K562 (cell line): ENCODE measurements at regions not wholly inside any gene's neighbourhood (a gene's known extent, or its start where the extent isn't known, plus 50 kb on each side); places are given as distances from the start of the nearest gene placed in this dataset.

ENCODE experiments used
- ATAC-seq: fragments of 200-7000 bp; cut with Tn5 transposase; 3 replicates; pipeline ENCODE4 v1.9.1; 2020; ENCODE audit warnings: moderate library complexity
- BruUV-seq: library from RNA; stranded (reverse); fragments of 400-500 nt; replicated peaks from 2 replicates; lab custom pipeline; 2021; lab: Mats Ljungman, UMichigan
- CTCF ChIA-PET: fragments of 300-600 bp; formaldehyde crosslinking; extraction: SDS; loops from one replicate; lab custom pipeline; 2021; ENCODE audit warnings: low intra/inter-chr PET ratio; lab: Yijun Ruan, JAX
- POLR2A ChIA-PET: fragments of 300-600, 350-650 bp; sonication (Branson Sonifier 250); formaldehyde crosslinking; extraction: SDS; loops from one replicate; lab custom pipeline; 2021; ENCODE audit warnings: antibody characterized with exemption, inconsistent platforms; lab: Yijun Ruan, JAX
- DNase-seq, 4 experiments: peaks; one replicate each; pipeline versions ENCODE4 v3.0.0 to v3.0.0-alpha.2; 2011 to 2018; ENCODE audit warnings: low spot score in 3 of 4, mixed read lengths in 3 of 4; ENCODE audit errors: extremely low read depth in 1 of 4
- FAIRE-seq: peaks from 2 replicates; lab custom pipeline; 2011; peaks lifted over from hg19 to GRCh38; lab: Jason Lieb, UNC
- H2AFZ ChIP-seq: 2 replicates; pipeline ENCODE4 v1.6.0; 2011; ENCODE audit warnings: low read depth, low read length, control low read depth, inconsistent platforms
- H3K27ac ChIP-seq: fragments of 200-600 bp; 3 replicates; pipeline ENCODE4 v1.8.0; 2011; ENCODE audit warnings: low read depth, mild to moderate bottlenecking, control low read depth, inconsistent platforms, low read length, moderate library complexity, mixed read lengths; ENCODE audit errors: extremely low read depth
- H3K27me3 ChIP-seq, 2 experiments: fragments of 300-600 bp in 1 of 2; 2 replicates in 1 of 2; 3 replicates in 1 of 2; pipeline versions ENCODE4 v1.6.0 to v1.8.0; 2011; ENCODE audit warnings: inconsistent platforms in 2 of 2, low read length in 2 of 2, mild to moderate bottlenecking in 1 of 2, mixed read lengths in 1 of 2, moderate library complexity in 1 of 2; ENCODE audit not compliant: control insufficient read depth in 2 of 2, insufficient read depth in 2 of 2
- H3K36me3 ChIP-seq: fragments of 300-600 bp; 3 replicates; pipeline ENCODE4 v1.8.0; 2011; ENCODE audit warnings: mild to moderate bottlenecking, low read length, inconsistent platforms; ENCODE audit not compliant: control insufficient read depth, insufficient read depth
- H3K4me1 ChIP-seq, 2 experiments: fragments of 200-600 bp in 1 of 2; replicated peaks in 1 of 2; 2 replicates in 1 of 2; 3 replicates in 1 of 2; pipeline versions ENCODE4 v1.5.1 to v1.8.0; 2011; ENCODE audit warnings: inconsistent platforms in 2 of 2, low read length in 2 of 2, mild to moderate bottlenecking in 1 of 2, mixed read lengths in 1 of 2, moderate library complexity in 1 of 2; ENCODE audit not compliant: control insufficient read depth in 2 of 2, insufficient read depth in 2 of 2
- H3K4me2 ChIP-seq: 2 replicates; pipeline ENCODE4 v1.6.1; 2011; ENCODE audit warnings: low read length, control low read depth, inconsistent platforms, mixed read lengths; ENCODE audit not compliant: insufficient read depth
- H3K4me3 ChIP-seq: fragments of 200-600 bp; sonication (generic), shearing (Covaris generic); 2 replicates; pipeline ENCODE4 v1.5.1; 2016; ENCODE audit warnings: control low read depth, inconsistent platforms
- H3K79me2 ChIP-seq: fragments of 200-600 bp; 3 replicates; pipeline ENCODE4 v1.8.0; 2011; ENCODE audit warnings: low read length, inconsistent platforms; ENCODE audit not compliant: control insufficient read depth, insufficient read depth
- H3K9ac ChIP-seq, 2 experiments: 2 replicates each; pipeline versions ENCODE4 v1.6.0 to v1.6.1; 2011; ENCODE audit warnings: low read depth in 2 of 2, low read length in 2 of 2, control low read depth in 1 of 2, inconsistent platforms in 1 of 2, mild to moderate bottlenecking in 1 of 2, mixed read lengths in 1 of 2; ENCODE audit not compliant: insufficient read depth in 1 of 2
- H3K9me1 ChIP-seq: one replicate; pipeline ENCODE4 v1.6.0; 2011; ENCODE audit warnings: inconsistent platforms, mild to moderate bottlenecking, low read length, moderate library complexity; ENCODE audit not compliant: control insufficient read depth, insufficient read depth
- H3K9me3 ChIP-seq: replicated peaks from 2 replicates; pipeline ENCODE4 v1.5.1; 2011; ENCODE audit warnings: low read depth, low read length, inconsistent platforms; ENCODE audit not compliant: control insufficient read depth, insufficient read depth
- H4K20me1 ChIP-seq: replicated peaks from 2 replicates; pipeline ENCODE4 v1.6.1; 2011; ENCODE audit warnings: low read length, inconsistent platforms, mixed read lengths; ENCODE audit not compliant: control insufficient read depth, insufficient read depth
- ATF7 ChIP-seq: fragments of 450-650 bp; IDR thresholded peaks from 2 replicates; pipeline ENCODE4 v1.7.1; 2014; ENCODE audit warnings: mild to moderate bottlenecking, moderate library complexity
- BHLHE40 ChIP-seq: IDR thresholded peaks from 2 replicates; pipeline ENCODE4 v1.6.1; 2011; ENCODE audit warnings: low read length, improper control_type of control experiment
- BRF2 ChIP-seq: IDR thresholded peaks from 3 replicates; pipeline ENCODE4 v1.6.1; 2011; ENCODE audit warnings: borderline replicate concordance, mild to moderate bottlenecking; ENCODE audit not compliant: insufficient read length, insufficient read depth
- CBX2 ChIP-seq: fragments of 200-600 bp; sonication (generic); IDR thresholded peaks from one replicate; pipeline ENCODE4 v1.6.1; 2012; ENCODE audit warnings: mild to moderate bottlenecking, low read length, inconsistent platforms; ENCODE audit not compliant: insufficient read depth, poor library complexity, severe bottlenecking
- ETV1 ChIP-seq: fragments of 450-650 bp; conservative IDR thresholded peaks from 2 replicates; pipeline ENCODE4 v1.6.1; 2016; ENCODE audit warnings: missing genetic modification characterization, control low read depth, low read depth, missing compliant biosample characterization
- HDAC8 ChIP-seq: fragments of 450-650 bp; IDR thresholded peaks from 2 replicates; pipeline ENCODE4 v1.6.1; 2016; ENCODE audit warnings: mild to moderate bottlenecking, missing genetic modification characterization, moderate library complexity, missing compliant biosample characterization
- MTA1 ChIP-seq: fragments of 450-650 bp; IDR thresholded peaks from 2 replicates; pipeline ENCODE4 v1.6.1; 2017; ENCODE audit warnings: borderline replicate concordance
- NFE2 ChIP-seq: IDR thresholded peaks from 2 replicates; pipeline ENCODE4 v1.6.1; 2014; ENCODE audit warnings: antibody characterized with exemption, low read depth
- PKNOX1 ChIP-seq: fragments of 450-650 bp; IDR thresholded peaks from 2 replicates; pipeline ENCODE4 v1.6.1; 2016
- PURB ChIP-seq: sonication (generic); formaldehyde crosslinking; IDR thresholded peaks from 2 replicates; pipeline ENCODE4 v1.9.0; 2021; ENCODE audit warnings: low read depth, mild to moderate bottlenecking, missing genetic modification reagents
- SAP30 ChIP-seq: fragments of 200-600 bp; sonication (generic); IDR thresholded peaks from 2 replicates; pipeline ENCODE4 v1.6.1; 2012; ENCODE audit warnings: borderline replicate concordance, low read depth, mild to moderate bottlenecking, moderate library complexity, low read length, control low read depth, inconsistent platforms; ENCODE audit not compliant: insufficient read depth, poor library complexity, severe bottlenecking
- SRSF3 ChIP-seq: fragments of 200-400 bp; formaldehyde crosslinking; IDR thresholded peaks from 2 replicates; pipeline ENCODE4 v1.6.1; 2016; ENCODE audit warnings: mild to moderate bottlenecking, low read length, moderate library complexity; ENCODE audit not compliant: insufficient read depth
- ZNF586 ChIP-seq: fragments of 450-650 bp; formaldehyde crosslinking; conservative IDR thresholded peaks from 2 replicates; pipeline ENCODE4 v1.4.0; 2020; ENCODE audit warnings: mild to moderate bottlenecking, moderate library complexity
- ZNF780A ChIP-seq: fragments of 250-450 bp; sonication (Bioruptor Pico); IDR thresholded peaks from 2 replicates; pipeline ENCODE4 v1.5.0; 2021; ENCODE audit warnings: mild to moderate bottlenecking
- WGBS: fragments of 100-300 bp; shearing (Covaris generic); methylation state at CpG from one replicate; pipeline ENCODE4 v1.1.6; 2016; ENCODE audit warnings: low coverage, mixed read lengths; ENCODE audit not compliant: insufficient coverage; ENCODE audit errors: missing lambda C conversion rate; 5-methylcytosine and 5-hydroxymethylcytosine counted together
- in situ Hi-C: fragments of 300-500 bp; cut with MboI; formaldehyde crosslinking; loops from 4 replicates; pipeline ENCODE4 v1.15.0; 2018; ENCODE audit warnings: inconsistent platforms, mixed read lengths
- intact Hi-C: fragments of 100-400 bp; cut with micrococcal nuclease; formaldehyde crosslinking; loops from 2 replicates; pipeline ENCODE4 v1.14.2; 2022

GRCh38 chr18:72444111-72444797 is 99.9 kb downstream of the CBLN2 start:
- BruUV-seq: no TSS peak

More at GRCh38 chr18:72444111-72444797, 99.9 kb downstream of the CBLN2 start:
- H3K9ac ChIP-seq: no peak overlapping the region
- 0% methylated on average over 7 of the region's 7 CpGs for WGBS
- no peaks in the 10 kb centered on the region for H3K9me3 ChIP-seq
- ChIA-PET POLR2A (no interaction called here), CTCF (no interaction called here)
- H3K4me3 ChIP-seq: no peak overlapping the region
- no peaks in the 10 kb centered on the region for H4K20me1 ChIP-seq
- no peak for DNase-seq
- H3K9me1 ChIP-seq: no peaks in the 10 kb centered on the region
- no peaks in the 10 kb centered on the region for H3K4me1 ChIP-seq
- in situ Hi-C loops (no loop called here), intact Hi-C loops (no loop called here)
- no peaks in the 10 kb centered on the region for H3K36me3 ChIP-seq
- no peak for FAIRE-seq
- TF ChIP-seq PKNOX1: no peak
- no peak for TF ChIP-seq SAP30
- no peak for TF ChIP-seq ATF7
- no peak for TF ChIP-seq ZNF780A (CRISPR knock-in tag)
- no peak for TF ChIP-seq SRSF3
- TF ChIP-seq CBX2: no peak
- no peak for TF ChIP-seq BRF2
- TF ChIP-seq NFE2: no peak
- TF ChIP-seq ZNF586 (CRISPR knock-in tag): no peak
- TF ChIP-seq MTA1: no peak
- TF ChIP-seq HDAC8: no peak
- no peak for TF ChIP-seq ETV1
- no peak for TF ChIP-seq PURB (CRISPR knock-in tag)
- TF ChIP-seq BHLHE40: no peak
- no peak for ATAC-seq
- no peak overlapping the region for H3K27ac ChIP-seq
- no peak overlapping the region for H2AFZ ChIP-seq
- no peaks in the 10 kb centered on the region for H3K27me3 ChIP-seq
- no peaks in the 10 kb centered on the region for H3K79me2 ChIP-seq
- no peak overlapping the region for H3K4me2 ChIP-seq
